OCI-LY3 (cell line): ENCODE measurements at regions not wholly inside any gene's neighbourhood (a gene's known extent, or its start where the extent isn't known, plus 50 kb on each side); places are given as distances from the start of the nearest gene placed in this dataset.

ENCODE experiments used
- EZH2phosphoT487 ChIP-seq: fragments of 200-600 bp; shearing (Covaris generic); IDR thresholded peaks from 2 replicates; pipeline ENCODE4 v1.6.1; 2018; ENCODE audit warnings: antibody characterized with exemption, mixed run types, low read depth
- TF ChIP-seq, protein P1 (sequence below): fragments of 200-600, 300-600 bp; sonication (generic); IDR thresholded peaks from 2 replicates; pipeline ENCODE4 v1.5.1; 2014; ENCODE audit warnings: antibody characterized with exemption, low read length, low read depth

DNA sequence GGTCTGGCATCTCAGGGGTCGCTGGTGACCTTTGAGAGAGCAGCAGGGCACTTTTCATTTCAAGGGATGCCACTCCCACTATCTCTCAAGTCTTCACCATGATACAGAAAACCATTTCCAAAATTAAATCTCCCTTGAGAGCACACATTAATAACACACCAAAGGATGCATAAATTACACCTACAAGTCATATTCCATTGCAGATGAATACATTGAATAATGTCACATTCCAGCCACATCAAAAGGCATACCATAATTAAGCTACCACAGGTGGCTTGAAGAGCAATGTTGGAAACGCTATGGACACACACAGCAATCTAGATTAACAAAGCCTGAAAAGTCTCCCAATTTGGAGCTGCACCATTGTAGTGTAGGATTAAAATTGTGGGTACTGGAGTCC lies 353.3 kb upstream of the ZMIZ1 start:
- TF ChIP-seq, protein P1, sequence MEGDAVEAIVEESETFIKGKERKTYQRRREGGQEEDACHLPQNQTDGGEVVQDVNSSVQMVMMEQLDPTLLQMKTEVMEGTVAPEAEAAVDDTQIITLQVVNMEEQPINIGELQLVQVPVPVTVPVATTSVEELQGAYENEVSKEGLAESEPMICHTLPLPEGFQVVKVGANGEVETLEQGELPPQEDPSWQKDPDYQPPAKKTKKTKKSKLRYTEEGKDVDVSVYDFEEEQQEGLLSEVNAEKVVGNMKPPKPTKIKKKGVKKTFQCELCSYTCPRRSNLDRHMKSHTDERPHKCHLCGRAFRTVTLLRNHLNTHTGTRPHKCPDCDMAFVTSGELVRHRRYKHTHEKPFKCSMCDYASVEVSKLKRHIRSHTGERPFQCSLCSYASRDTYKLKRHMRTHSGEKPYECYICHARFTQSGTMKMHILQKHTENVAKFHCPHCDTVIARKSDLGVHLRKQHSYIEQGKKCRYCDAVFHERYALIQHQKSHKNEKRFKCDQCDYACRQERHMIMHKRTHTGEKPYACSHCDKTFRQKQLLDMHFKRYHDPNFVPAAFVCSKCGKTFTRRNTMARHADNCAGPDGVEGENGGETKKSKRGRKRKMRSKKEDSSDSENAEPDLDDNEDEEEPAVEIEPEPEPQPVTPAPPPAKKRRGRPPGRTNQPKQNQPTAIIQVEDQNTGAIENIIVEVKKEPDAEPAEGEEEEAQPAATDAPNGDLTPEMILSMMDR, result no peak
- TF ChIP-seq EZH2phosphoT487, result no peak
